VCaP (cell line): ENCODE measurements at regions not wholly inside any gene's neighbourhood (a gene's known extent, or its start where the extent isn't known, plus 50 kb on each side); places are given as distances from the start of the nearest gene placed in this dataset.

Experiments
- H3K27ac ChIP-seq: fragments of 450-650 bp; 2 replicates; pipeline ENCODE4 v1.5.1; 2017
- CTCF ChIP-seq: fragments of 450-650 bp; conservative IDR thresholded peaks from 2 replicates; pipeline ENCODE4 v1.5.1; 2017; ENCODE audit warnings: mild to moderate bottlenecking, moderate library complexity

GRCh38 chr13:89136678-89137077 lies 1465.5 kb downstream of the SLITRK5 start:
- TF ChIP-seq CTCF = no peak
- H3K27ac ChIP-seq = no peak overlapping the region

GRCh38 chr13:89150362-89150761 lies 1479.2 kb downstream of the SLITRK5 start:
- TF ChIP-seq CTCF = no peak

GRCh38 chr13:89153941-89154340 lies 1482.8 kb downstream of the SLITRK5 start:
- no peak for TF ChIP-seq CTCF
- no peak overlapping the region for H3K27ac ChIP-seq

More at GRCh38 chr13:89150362-89150761, 1479.2 kb downstream of the SLITRK5 start:
- no peak overlapping the region for H3K27ac ChIP-seq

- H3K27ac ChIP-seq = no peak overlapping the region
- TF ChIP-seq CTCF = no peak
These were observed 1491.9 kb downstream of the SLITRK5 start for GRCh38 chr13:89163096-89163495.

- no peak overlapping the region for H3K27ac ChIP-seq
- TF ChIP-seq CTCF = no peak
These were observed 1494.5 kb downstream of the SLITRK5 start for GRCh38 chr13:89165685-89166084.

GRCh38 chr13:89169951-89170350 lies 1498.8 kb downstream of the SLITRK5 start:
- TF ChIP-seq CTCF = no peak
- no peak overlapping the region for H3K27ac ChIP-seq

GRCh38 chr13:89181041-89181440 lies 1509.9 kb downstream of the SLITRK5 start:
- no peak for TF ChIP-seq CTCF
- no peak overlapping the region for H3K27ac ChIP-seq

GRCh38 chr13:89199138-89199537 lies 1528.0 kb downstream of the SLITRK5 start:
- H3K27ac ChIP-seq = no peak overlapping the region

More at GRCh38 chr13:89199138-89199537, 1528.0 kb downstream of the SLITRK5 start:
- no peak for TF ChIP-seq CTCF
